Esophagus muscularis mucosa (tissue), 3 donors: ENCODE measurements at regions not wholly inside any gene's neighbourhood (a gene's known extent, or its start where the extent isn't known, plus 50 kb on each side); places are given as distances from the start of the nearest gene placed in this dataset.

ENCODE experiments used
- CTCF ChIP-seq, 3 experiments: fragments of 200-600 bp in 2 of 3; fragments of 450-650 bp in 1 of 3; sonication (generic) in 2 of 3; IDR thresholded peaks; one replicate each; pipeline ENCODE4 v1.5.1; 2017 to 2019; ENCODE audit warnings: antibody characterized with exemption in 3 of 3, mild to moderate bottlenecking in 2 of 3, moderate library complexity in 1 of 3
- EP300 ChIP-seq: sonication (generic); formaldehyde crosslinking; IDR thresholded peaks from one replicate; pipeline ENCODE4 v1.6.1; 2017; ENCODE audit warnings: antibody characterized with exemption

GRCh38 chr16:35793601-35794000, 2334.2 kb downstream of the TP53TG3F start:
- TF ChIP-seq CTCF (IDR thresholded peaks at IDR 0.05) (no peak), EP300 (no peak)
